Upper lobe of left lung (tissue), 4 donors: ENCODE measurements at regions not wholly inside any gene's neighbourhood (a gene's known extent, or its start where the extent isn't known, plus 50 kb on each side); places are given as distances from the start of the nearest gene placed in this dataset.

Experiments
- CTCF ChIP-seq, 6 experiments: fragments of 450-650 bp in 4 of 6; fragments of 200-600 bp in 2 of 6; sonication (generic) in 2 of 6; IDR thresholded peaks; one replicate each; pipeline ENCODE4 v1.5.1; 2016 to 2019; ENCODE audit warnings: antibody characterized with exemption in 6 of 6
- POLR2A ChIP-seq, 4 donors: fragments of 450-650 bp; IDR thresholded peaks; one replicate each; pipeline ENCODE4 v1.5.1; 2016 to 2017; ENCODE audit warnings: antibody characterized with exemption in 4 of 4, mild to moderate bottlenecking in 2 of 4

- TF ChIP-seq CTCF (IDR thresholded peaks at IDR 0.05) (no peak), POLR2A (IDR thresholded peaks at IDR 0.05) (no peak)
Observed at GRCh38 chr20:47857569-47858464, 72.5 kb upstream of the SULF2 start.
